Neural crest cell (in vitro differentiated cells): ENCODE measurements at regions not wholly inside any gene's neighbourhood (a gene's known extent, or its start where the extent isn't known, plus 50 kb on each side); places are given as distances from the start of the nearest gene placed in this dataset.

ENCODE experiments used
- DNase-seq: peaks from one replicate; pipeline ENCODE4 v3.0.0; 2021; ENCODE audit warnings: low read depth, mixed read lengths, low spot score
- H3K27ac Mint-ChIP-seq: one replicate; pipeline ENCODE4 v1.8.0; 2021; ENCODE audit warnings: mild to moderate bottlenecking, mixed read lengths; ENCODE audit not compliant: unreplicated experiment
- H3K27me3 Mint-ChIP-seq: 2 replicates; pipeline ENCODE4 v1.8.0; 2021; ENCODE audit warnings: low read depth, mild to moderate bottlenecking, mixed read lengths
- H3K36me3 Mint-ChIP-seq: 2 replicates; pipeline ENCODE4 v1.8.0; 2021; ENCODE audit warnings: low read depth, mild to moderate bottlenecking, mixed read lengths
- H3K4me1 Mint-ChIP-seq: 2 replicates; pipeline ENCODE4 v1.8.0; 2021; ENCODE audit warnings: mixed read lengths
- H3K4me3 Mint-ChIP-seq: one replicate; pipeline ENCODE4 v1.8.0; 2021; ENCODE audit warnings: mild to moderate bottlenecking, mixed read lengths
- H3K9me3 Mint-ChIP-seq: 2 replicates; pipeline ENCODE4 v1.8.0; 2021; ENCODE audit warnings: mixed read lengths
- CTCF ChIP-seq: fragments of 200-600 bp; sonication (generic); conservative IDR thresholded peaks from 2 replicates; pipeline ENCODE4 v1.5.0; 2021; ENCODE audit warnings: antibody characterized with exemption, mild to moderate bottlenecking

DNA sequence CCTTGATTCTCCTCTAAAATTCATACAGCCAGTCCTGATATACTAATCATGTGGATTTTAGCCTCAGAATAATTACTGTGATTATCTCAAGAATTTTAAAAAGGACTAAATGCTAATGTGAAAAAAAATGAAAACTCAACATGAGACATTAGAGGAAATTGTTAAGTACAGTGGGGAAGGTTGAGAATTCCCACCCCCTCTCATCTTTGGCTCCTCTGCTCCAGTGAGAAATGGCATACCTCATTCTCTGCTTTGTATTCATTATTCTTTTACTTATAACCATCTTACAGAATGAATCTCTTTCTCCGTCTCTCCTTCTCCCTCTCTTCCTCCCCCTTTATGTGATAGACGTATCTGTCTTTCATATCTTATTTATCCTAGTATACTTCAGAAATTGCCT, 70.9 kb downstream of the DIRAS3 start:
- DNase-seq: no peak
- Mint-ChIP-seq H3K4me3 (no peak overlapping the region), H3K4me1 (no peaks in the 10 kb centered on the region), H3K27me3 (no peaks in the 10 kb centered on the region), H3K27ac (no peak overlapping the region), H3K36me3 (no peaks in the 10 kb centered on the region), H3K9me3 (no peaks in the 10 kb centered on the region)
- no peak for TF ChIP-seq CTCF

GRCh38 chr1:67978890-67979516, 71.4 kb downstream of the DIRAS3 start:
- Mint-ChIP-seq H3K27ac (no peak overlapping the region), H3K36me3 (no peaks in the 10 kb centered on the region), H3K4me3 (no peak overlapping the region), H3K9me3 (no peaks in the 10 kb centered on the region), H3K4me1 (no peaks in the 10 kb centered on the region), H3K27me3 (no peaks in the 10 kb centered on the region)
- DNase-seq: no peak
- no peak for TF ChIP-seq CTCF

- no peaks in the 10 kb centered on the region for H3K9me3 Mint-ChIP-seq
- no peaks in the 10 kb centered on the region for H3K4me1 Mint-ChIP-seq
- no peak overlapping the region for H3K4me3 Mint-ChIP-seq
- H3K27me3 Mint-ChIP-seq: no peaks in the 10 kb centered on the region
- H3K27ac Mint-ChIP-seq: no peak overlapping the region
- no peak for TF ChIP-seq CTCF
- H3K36me3 Mint-ChIP-seq: no peaks in the 10 kb centered on the region
- DNase-seq: no peak
These were observed 72.7 kb downstream of the DIRAS3 start for GRCh38 chr1:67977756-67978155.

GRCh38 chr1:67973051-67973450, 77.4 kb downstream of the DIRAS3 start:
- Mint-ChIP-seq H3K4me1 (no peaks in the 10 kb centered on the region), H3K36me3 (no peaks in the 10 kb centered on the region), H3K27me3 (no peaks in the 10 kb centered on the region), H3K9me3 (peaks cover 4% of the 10 kb centered on the region), H3K4me3 (no peak overlapping the region), H3K27ac (no peak overlapping the region)
- no peak for DNase-seq
- TF ChIP-seq CTCF: no peak

DNA sequence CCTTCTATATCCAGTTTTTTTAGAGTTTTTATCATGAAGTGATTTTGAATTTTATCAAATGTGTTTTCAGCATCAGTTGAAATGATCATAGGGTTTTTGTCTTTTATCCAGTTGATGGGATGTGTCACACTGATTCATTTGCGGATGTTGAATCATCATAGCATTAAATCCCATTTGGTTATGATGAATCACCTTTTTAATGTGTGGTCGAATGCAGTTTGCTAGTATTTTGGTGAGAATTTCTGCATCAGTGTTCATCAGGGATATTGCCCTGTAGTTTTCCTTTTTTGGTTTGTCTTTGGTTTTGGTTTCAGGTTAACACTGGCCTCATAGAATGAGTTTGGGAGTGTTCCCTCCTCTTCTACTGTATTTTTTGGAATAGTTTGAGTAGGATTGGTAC, 80.3 kb downstream of the DIRAS3 start:
- H3K4me3 Mint-ChIP-seq: no peak overlapping the region
- peaks cover 4% of the 10 kb centered on the region for H3K4me1 Mint-ChIP-seq
- no peaks in the 10 kb centered on the region for H3K36me3 Mint-ChIP-seq
- no peak for TF ChIP-seq CTCF
- H3K27me3 Mint-ChIP-seq: no peaks in the 10 kb centered on the region
- H3K9me3 Mint-ChIP-seq: peaks cover 4% of the 10 kb centered on the region
- no peak overlapping the region for H3K27ac Mint-ChIP-seq
- DNase-seq: no peak
